HPDE6-E6E7 (cell line): ENCODE measurements at regions not wholly inside any gene's neighbourhood (a gene's known extent, or its start where the extent isn't known, plus 50 kb on each side); places are given as distances from the start of the nearest gene placed in this dataset.
A peak's percentile ranks its signal among the peaks of the same experiment; 100 is the strongest.

ENCODE experiments used
- DNase-seq: peaks from one replicate; pipeline ENCODE4 v3.0.0; 2011; ENCODE audit warnings: missing footprints; ENCODE audit errors: extremely low spot score

DNA sequence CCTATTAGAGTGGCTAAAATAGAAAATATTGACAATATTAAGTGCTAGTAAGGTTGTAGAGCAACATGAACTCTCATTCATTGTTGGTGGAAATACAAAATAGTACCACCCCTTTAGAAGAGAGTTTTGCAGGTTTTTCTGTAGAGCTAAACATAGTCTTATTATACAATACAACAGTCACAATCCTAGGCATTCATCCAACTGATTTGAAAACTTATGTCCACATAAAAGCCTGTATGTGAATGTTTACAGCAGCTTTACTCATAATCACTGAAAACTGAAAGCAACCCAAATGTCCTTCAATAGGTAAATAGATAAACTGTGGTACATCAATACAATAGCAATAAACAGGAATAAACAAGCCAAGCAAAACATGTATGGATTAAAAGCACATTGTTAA is 127.2 kb upstream of the PRNP start:
- no peak for DNase-seq

DNA sequence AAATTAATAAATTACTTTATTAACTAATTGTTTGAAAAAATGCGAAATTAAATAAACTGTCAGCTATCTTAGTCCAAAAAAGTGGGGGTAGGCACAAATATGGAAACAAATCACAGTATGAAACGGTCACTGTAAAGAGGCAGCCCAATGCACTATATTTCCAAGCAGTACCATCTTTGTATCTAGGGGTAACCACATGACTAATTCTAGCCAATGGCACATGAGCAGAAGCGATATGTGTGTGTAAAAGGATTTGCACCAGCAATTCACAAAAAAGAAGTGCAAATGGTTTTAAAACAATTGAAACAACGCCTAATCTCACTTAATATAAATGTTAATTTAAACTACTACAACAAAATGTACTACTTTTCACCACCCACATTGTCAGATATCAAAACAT is 129.5 kb upstream of the PRNP start:
- DNase-seq = no peak

DNA sequence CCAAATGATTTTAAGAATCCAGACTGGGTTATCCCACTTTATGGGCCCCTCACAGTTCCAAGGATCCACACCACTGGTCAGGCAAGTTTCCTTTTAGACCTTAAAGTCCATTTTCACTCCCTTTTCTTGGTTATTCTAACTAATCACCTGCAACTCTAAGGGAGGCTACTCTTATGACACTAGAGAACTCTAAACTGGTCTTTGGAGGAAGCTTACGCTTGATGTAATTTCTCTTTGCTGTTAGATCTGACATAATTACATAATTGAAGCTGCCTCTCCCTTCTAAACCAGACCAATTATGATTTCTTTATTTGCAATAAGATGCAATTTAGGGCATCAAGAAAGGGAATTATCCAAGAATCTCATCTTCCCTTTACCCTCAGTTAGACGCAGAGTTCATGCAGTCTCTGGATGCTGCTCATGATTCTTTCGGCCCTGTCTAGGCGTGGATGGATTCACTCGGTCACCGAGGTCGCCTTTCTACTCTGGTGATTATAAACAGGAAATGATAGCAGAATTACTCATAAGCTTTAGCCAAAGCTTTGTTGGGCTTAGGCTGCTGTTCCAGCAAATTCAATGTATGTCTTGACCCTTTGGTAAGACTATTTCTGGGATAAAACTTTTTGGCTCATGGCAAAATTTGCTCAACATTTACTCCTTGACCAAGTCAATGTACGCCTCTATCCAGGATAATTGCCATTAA is 130.9 kb upstream of the PRNP start:
- DNase-seq = peak; percentile 54

DNA sequence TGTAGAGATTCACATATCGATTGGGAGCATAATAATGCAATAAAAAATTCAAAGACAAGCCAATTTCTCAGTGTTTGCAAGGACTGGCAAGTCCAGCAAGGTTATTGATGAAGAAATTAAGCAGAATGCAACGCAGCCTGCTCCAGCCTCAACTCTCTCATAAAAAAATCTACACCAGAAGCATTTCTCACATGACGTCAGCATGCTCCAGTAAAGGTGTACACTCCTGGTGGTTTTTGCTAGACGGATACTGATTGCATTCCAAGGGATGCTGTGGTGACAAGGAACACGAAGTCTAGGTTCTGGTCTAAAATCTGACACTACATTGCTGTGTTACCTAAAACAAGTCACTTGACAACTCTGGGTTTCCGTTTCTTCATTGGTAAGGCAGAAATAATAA is 131.9 kb upstream of the PRNP start:
- DNase-seq = no peak

DNA sequence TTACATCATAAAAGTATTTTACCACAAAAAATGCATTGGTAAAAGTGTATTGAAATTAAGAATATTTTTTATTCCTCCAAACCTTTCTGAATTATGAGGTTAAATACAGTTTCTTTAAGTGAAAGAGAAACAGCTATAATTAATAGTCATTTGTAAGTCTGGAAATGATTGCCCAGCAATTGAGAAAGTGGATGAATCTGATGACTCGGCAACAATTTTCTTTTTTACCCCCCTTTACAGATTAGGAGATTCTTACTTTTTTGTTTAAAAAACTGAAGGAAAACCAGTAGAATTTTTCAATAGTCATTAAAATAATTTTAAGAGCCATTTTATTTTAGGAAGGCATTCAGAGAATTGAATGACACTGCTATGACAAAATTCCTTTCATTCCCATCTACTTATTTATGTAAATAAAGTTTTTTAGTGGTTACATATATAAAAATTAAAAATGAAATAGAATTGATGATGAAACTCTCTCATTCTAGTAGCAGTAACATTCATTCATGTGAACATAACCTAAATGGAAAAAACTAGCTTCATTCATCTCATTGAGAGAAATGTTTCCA is 134.1 kb upstream of the PRNP start:
- DNase-seq = no peak

DNA sequence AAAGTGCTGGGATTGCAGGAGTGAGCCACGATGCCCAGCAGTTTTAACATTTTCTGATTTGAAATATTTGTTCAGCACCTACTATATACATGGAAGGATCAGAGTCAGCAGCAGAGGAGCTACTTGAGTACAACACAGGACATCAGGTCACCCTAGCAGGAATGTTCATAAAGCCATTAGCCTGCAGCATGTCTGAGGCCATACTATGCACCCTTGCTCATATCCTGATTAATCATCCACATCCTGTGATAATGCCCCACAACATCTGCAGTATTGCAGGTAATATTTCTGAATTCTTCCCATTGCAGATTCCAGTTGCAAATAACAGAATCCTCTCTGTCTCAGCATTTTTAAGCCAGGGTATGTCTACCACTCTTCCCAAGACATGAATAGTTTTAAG is 135.5 kb upstream of the PRNP start:
- DNase-seq = peak; percentile 20

DNA sequence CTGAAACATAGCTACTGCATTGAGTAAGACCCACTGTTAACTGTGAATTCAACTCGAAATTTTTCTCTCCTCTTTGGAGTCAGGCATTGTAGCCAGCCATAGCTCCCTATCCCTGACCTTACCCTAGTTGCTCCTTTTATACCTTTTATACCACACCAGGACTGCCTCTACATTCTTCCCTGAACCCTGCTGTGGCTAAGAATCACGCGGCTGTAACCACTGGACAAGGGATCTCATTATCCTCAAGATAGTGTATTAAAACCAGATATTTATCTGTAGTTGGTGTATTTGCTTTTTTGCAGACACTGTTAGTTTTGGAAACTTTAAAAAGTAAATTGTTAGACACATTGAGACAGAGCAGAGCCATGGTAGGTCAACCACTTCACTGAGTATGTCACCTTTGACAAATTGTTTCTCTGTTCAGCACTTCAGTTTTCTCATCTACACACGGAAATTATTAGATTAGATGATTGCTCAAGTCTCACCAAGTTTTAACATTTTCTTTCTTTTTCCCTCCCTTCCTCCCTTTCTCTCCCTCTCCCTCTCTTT is 136.5 kb upstream of the PRNP start:
- DNase-seq = no peak

DNA sequence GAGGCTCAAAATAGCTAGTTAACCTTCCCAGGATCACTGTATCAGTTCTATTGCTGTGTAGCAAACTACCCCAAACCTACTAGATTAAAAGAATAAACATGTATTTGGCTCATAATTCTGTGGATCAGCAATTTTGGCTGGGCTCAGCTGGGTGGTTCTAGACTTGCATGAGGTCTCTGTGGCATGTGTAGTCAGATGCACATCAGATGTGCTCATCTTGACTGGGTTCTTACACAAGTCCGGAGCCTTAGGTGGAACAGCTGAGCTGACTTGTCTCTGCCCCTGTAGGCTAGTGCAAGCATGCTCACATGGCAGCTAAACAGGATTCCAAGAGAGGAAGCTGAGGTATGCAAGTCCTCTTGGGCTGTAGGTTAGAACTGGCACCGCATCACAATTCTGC is 137.7 kb upstream of the PRNP start:
- DNase-seq = no peak

DNA sequence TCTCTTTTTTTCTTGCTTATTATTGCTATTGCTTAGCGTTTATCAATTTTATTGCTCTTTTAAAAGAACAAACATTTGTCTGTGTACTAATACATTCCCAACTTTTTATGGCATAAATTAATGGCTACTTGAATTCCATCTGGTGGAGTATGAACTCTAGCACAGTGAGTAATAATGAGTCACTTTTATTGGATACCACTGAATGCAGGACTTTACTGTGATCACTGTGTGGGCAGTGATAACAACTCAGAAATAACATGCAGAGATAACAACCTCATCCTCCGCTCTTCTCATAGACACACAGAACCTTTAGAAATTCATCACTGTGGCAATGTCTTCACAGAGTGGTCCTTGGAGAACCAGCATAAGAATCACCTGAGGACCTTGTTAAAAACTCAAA is 139.5 kb upstream of the PRNP start:
- peak; percentile 88 for DNase-seq

DNA sequence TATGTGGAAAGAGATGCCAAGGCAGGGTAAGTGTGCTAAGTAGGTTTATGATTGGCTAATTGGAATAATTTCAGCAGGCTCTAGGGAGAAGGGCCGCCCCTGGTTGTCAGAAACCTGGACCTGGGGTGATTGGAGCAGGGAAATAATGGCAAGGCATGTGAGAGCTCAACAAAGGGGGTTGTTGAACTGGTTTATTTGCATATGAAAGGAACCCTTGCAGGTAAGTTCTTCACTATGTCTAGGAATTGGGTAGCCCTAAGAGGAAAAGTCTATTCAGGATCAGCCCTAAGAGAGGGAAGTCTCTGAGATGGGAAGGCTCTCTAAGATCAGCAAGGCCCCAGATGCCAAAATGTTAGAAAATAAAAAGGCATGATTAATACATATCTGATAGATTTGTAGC is 139.9 kb upstream of the PRNP start:
- no peak for DNase-seq

DNA sequence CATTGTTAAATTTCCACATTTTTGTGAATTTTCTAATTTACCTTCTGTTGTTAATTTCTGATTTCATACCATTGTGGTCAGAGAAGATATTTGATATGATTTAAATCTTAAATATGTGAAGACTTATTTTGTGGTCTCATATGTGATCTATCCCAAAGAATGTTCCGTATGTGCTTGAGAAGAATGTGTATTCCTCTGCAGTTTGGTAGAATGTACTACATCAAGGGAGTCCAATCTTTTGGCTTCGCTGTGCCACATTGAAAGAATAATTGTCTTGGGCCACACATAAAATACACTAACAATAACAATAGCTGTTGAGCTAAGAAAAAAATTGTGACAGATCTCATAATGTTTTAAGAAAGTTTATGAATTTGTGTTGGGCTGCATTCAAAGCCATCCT is 140.7 kb upstream of the PRNP start:
- no peak for DNase-seq

DNA sequence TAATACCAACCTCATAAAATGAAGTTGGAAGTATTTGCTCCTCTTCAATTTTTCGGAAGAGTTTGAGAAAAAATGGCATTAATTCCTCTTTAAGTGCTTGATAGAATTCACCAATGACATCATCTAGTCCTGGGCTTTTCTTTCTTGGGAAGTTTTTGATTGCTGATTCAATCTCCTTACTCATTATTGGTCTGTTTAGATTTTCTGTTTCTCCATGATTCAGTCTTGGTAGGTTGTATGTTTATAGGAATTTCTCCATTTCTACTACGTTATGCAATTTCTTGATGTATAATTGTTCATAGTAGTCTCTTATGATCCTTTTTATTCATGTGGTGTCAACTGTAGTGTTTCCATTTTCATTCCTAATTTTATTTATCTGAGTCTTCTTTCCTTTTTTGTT is 141.5 kb upstream of the PRNP start:
- no peak for DNase-seq

DNA sequence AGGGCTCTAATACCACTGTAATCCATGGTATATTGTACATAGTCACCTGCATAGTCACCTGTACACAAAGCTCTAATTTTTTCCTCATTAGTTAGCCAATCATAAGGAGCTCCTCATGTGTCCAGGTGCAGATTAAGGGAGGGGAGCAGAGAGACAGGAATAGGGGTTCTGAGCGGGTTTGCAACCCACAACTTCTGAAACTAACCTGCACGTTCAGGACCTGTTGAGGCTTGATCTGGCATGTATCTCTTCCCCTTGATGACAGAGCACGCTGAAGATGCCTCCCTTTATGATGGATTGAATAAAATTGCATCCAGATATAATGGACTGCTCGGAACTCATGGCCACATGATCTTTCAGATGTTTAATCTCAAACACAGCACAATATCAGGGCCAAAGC is 144.0 kb upstream of the PRNP start:
- no peak for DNase-seq

DNA sequence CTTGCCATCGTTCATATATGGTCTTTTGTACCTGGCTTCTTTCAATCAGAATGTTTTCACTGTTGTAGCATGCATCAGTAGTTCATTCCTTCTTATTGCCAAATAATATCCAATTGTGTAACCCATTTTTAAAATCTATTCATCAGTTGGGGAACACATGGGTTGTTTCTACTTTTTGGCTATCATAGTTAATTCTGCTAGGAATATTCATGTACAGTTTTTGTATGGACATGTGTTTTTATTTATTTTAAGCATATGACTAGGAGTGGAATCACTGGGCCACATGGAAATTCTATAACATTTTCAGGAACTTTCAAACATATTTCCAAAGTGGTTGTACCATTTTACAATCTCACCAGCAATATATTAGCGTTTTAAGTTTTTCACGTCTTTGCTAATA is 151.9 kb upstream of the PRNP start:
- DNase-seq = no peak

DNA sequence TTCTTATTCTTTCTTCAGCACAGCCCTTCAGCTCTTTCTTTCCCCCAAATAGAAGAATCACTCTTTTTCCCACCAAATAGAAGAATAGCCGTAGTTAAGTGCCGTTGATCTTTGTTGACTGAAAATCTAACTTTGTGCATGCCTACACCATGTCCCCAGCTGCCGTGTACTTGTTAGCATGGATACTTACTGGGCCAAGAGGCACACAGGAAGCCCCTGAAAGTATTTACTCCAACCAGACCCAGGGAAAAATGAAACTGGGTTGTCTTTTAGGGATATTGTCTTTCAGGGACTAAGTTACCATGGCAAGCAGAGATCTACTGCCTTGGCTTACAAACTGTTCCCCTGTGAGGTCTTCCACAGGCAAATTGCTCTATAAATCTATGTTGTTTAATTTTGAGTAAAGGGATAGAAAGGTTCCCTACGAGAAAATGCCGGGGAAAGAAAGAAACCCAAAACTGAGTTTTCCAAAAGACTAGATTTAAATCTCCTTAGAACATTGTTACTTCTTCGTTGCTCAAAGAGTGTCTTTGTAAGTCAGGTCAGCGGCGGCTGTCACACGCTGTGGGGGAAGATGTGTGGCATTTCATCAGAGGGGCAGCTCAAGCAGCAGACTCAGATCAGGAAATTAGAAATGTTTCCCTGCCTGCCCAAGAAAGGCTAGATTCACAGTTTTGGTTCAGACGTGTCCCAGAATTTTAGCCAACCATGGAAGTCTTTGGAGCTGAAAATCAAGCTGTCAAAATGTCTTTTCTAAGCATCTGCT is 152.7 kb upstream of the PRNP start:
- DNase-seq = no peak

DNA sequence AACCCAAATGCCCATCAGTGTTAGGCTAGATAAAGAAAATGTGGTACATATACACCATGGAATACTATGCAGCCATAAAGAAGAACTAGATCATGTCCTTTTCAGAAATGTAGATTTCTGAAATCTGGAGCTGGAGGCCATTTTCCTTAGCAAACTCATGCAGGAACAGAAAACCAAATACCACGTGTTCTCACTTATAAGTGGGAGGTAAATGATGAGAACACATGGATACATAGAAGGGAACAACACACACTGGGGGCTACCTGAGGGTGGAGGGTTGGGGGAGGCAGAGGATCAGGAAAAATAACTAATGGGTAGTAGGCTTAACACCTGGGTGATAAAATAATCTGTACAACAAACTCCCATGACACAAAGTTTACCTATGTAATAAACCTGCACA is 153.5 kb upstream of the PRNP start:
- DNase-seq = no peak

DNA sequence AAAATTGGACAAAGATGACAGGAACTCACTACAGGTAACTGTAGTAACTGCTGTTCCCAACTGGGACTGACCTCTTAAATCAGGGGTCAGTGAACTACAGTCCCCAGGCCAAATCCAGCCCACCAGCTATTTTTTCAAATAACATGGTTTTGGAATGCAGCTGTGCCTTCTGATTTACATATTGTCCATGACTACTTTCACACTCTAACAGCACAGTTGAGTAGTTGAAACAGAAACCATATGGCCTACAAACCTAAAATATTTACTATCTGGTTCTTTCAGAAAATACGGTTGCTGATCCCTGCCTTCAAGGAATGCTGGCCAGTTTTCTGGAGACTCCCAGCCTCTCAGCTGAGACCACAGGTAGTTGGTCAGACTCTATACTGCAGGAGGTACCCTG is 161.5 kb upstream of the PRNP start:
- no peak for DNase-seq

DNA sequence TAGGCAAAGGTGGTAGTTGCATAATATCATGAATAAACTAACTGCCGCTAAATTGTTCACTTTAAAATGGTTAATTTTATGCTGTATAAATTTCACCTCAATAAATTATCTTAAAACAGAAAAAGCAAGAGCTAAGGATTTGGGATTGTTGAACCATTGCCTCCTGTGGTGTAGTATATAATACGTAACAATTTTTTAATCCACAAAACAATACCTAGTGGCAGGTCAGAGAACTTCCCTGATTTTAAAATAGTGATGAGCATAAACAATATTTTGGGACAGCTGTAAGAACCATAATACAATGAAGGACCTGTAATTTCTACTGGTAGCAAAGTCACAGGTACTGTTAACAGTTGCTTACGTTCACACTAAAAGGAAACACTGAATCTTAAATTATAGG is 161.9 kb upstream of the PRNP start:
- DNase-seq = no peak

DNA sequence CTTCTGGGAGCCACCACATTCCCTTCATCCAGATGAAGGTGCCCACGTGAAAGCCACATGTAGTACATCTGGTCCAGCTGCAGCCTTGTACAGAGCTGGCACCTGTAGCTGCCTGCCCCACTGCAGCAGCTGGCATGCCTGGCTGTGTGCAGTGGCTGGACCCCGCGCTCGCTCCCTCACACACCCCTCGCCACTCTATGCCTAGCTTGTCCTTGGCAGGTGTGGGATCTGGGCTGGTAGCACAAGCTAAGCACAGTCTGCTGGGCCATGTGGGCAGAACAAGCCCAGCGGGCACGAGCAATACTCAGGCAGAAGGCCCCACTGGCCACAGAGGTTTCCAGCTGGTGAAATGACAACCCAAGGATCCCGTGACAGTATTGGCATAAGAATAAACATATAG is 163.9 kb upstream of the PRNP start:
- DNase-seq = no peak

DNA sequence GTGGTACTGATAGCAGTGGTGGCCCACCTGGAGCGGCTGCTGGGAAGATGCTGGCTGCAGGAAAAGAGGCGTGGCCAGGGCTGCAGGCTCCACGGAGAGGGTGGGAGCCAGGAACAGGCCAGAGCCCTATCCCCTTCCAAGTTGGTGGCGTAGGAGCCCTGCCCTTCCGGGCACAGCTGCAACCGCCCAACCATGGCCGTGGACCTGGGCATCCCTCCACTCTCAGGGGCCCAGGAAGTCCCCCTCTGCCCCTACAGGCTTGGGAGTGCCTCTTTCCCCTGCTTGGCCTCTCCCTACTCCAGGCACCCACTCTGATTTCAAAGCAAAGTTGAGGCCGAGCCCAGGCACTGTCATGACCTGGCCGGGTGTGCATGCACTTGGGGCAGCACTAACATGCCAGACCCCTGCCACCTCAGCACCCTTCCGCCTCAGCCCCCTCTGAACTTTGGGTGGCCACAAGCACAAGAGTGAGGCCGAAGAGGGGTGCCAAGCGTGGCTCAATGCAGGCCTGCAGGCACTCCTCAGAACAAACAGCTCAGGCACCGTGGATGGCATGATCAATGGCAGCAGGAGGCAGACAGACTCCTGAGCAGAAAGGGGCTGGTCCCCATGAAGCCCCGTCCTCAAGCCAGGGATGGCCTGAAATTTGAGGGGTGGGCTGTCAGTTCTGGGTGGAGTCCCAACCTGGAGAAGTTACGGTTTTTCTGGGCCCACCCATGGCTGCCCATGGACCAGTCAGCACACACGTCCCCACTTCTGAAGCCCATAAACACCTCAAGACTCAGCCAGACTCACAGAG is 164.9 kb upstream of the PRNP start:
- no peak for DNase-seq

DNA sequence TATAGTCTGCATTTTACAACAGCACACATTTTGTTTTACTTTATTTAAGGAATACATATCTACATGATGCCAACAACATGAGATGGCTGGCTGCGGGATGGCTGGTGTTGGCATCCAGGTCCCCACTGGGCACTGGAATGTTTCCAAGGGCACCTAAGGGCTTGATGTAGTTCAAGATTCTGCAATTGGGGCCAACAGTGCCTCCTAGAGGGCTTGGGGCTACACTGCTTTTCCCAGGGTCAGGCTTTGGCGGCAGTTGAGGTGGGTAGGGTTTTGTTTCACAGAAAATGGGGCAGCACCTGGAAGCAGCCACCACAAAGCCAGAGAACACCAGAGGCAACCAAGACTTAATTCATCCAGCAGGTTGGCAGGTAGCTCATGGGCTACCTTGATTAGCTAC is 166.7 kb upstream of the PRNP start:
- no peak for DNase-seq

DNA sequence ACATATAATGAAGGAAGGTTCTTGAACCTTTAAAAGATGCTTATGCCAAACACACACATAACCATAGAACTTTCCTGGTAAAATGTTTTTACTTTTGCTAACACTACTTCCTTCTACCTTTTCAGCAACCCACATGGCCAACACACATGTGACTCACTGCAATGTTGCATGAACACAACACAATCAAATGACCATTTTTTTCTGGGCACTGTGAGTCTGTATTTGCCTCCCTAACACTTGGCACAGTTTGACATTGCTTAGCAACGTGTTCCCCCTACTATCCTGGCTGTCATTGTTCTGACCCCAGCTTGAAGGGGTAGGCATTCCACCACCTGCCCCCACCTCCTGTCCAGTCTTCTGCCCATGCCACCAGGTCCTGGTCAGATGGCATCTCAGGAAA is 169.4 kb upstream of the PRNP start:
- no peak for DNase-seq
